GM12878 (cell line): ENCODE measurements at regions not wholly inside any gene's neighbourhood (a gene's known extent, or its start where the extent isn't known, plus 50 kb on each side); places are given as distances from the start of the nearest gene placed in this dataset.

Experiments used
- ATAC-seq: fragments of 200-7000 bp; cut with Tn5 transposase; 3 replicates; pipeline ENCODE4 v1.9.1; 2020; ENCODE audit warnings: mild to moderate bottlenecking, moderate library complexity
- BruUV-seq: library from RNA; stranded (reverse); fragments of 400-500 nt; replicated peaks from 2 replicates; lab custom pipeline; 2021; lab: Mats Ljungman, UMichigan
- CTCF ChIA-PET: fragments of 300-600 bp; sonication (Branson Sonifier 250); formaldehyde crosslinking; extraction: SDS; loops from one replicate; lab custom pipeline; 2021; ENCODE audit warnings: inconsistent platforms; lab: Yijun Ruan, JAX
- POLR2A ChIA-PET: fragments of 350-600 bp; formaldehyde crosslinking; extraction: SDS; loops from one replicate; lab custom pipeline; 2021; ENCODE audit warnings: inconsistent platforms; lab: Charles Lee
- RAD21 ChIA-PET: fragments of 300-600 bp; sonication (Branson Sonifier 250); formaldehyde crosslinking; loops from one replicate; lab custom pipeline; 2023; ENCODE audit warnings: antibody characterized with exemption; ENCODE audit not compliant: unreplicated experiment; lab: Charles Lee
- SMC1A ChIA-PET: fragments of 300-600 bp; sonication (Branson Sonifier 250); formaldehyde crosslinking; loops from one replicate; lab custom pipeline; 2023; ENCODE audit not compliant: unreplicated experiment, uncharacterized antibody; lab: Charles Lee
- DNase-seq: peaks from one replicate; pipeline ENCODE4 v3.0.0-alpha.2; 2011; ENCODE audit warnings: low read depth, low spot score
- FAIRE-seq: peaks from 3 replicates; lab custom pipeline; 2011; peaks lifted over from hg19 to GRCh38; lab: Jason Lieb, UNC
- H2AFZ ChIP-seq: 2 replicates; pipeline ENCODE4 v1.6.0; 2011; ENCODE audit warnings: low read depth, low read length, control low read depth; ENCODE audit not compliant: control insufficient read depth
- H3K27ac ChIP-seq: 2 replicates; pipeline ENCODE4 v1.5.1; 2011; ENCODE audit warnings: control low read depth; ENCODE audit not compliant: control insufficient read depth, insufficient read depth
- H3K27me3 ChIP-seq, 2 experiments: replicated peaks in 1 of 2; 2 replicates each; pipeline versions ENCODE4 v1.6.0 to v1.6.1; 2011; ENCODE audit warnings: low read length in 1 of 2; ENCODE audit not compliant: control insufficient read depth in 2 of 2, insufficient read depth in 2 of 2
- H3K36me3 ChIP-seq, 2 experiments: 2 replicates each; pipeline ENCODE4 v1.5.1; 2011; ENCODE audit warnings: low read length in 1 of 2; ENCODE audit not compliant: control insufficient read depth in 2 of 2, insufficient read depth in 2 of 2
- H3K4me1 ChIP-seq: 2 replicates; pipeline ENCODE4 v1.6.1; 2011; ENCODE audit warnings: mild to moderate bottlenecking, low read length, moderate library complexity, mixed read lengths; ENCODE audit not compliant: control insufficient read depth, insufficient read depth
- H3K4me2 ChIP-seq: 2 replicates; pipeline ENCODE4 v1.6.0; 2011; ENCODE audit warnings: control low read depth; ENCODE audit not compliant: control insufficient read depth, insufficient read depth
- H3K4me3 ChIP-seq: fragments of 200-600 bp; sonication (generic); 2 replicates; pipeline ENCODE4 v1.5.1; 2016
- H3K79me2 ChIP-seq: 2 replicates; pipeline ENCODE4 v1.6.0; 2011; ENCODE audit warnings: low read length; ENCODE audit not compliant: control insufficient read depth, insufficient read depth
- H3K9ac ChIP-seq: 2 replicates; pipeline ENCODE4 v1.8.0; 2011; ENCODE audit warnings: low read length, control low read depth, mixed read lengths; ENCODE audit not compliant: control insufficient read depth, insufficient read depth
- H3K9me3 ChIP-seq: replicated peaks from 3 replicates; pipeline ENCODE4 v1.5.1; 2011; ENCODE audit warnings: mild to moderate bottlenecking, low read length; ENCODE audit not compliant: control insufficient read depth, insufficient read depth
- H4K20me1 ChIP-seq: 2 replicates; pipeline ENCODE4 v1.6.0; 2011; ENCODE audit not compliant: control insufficient read depth, insufficient read depth
- BRCA1 ChIP-seq: IDR thresholded peaks from 2 replicates; pipeline ENCODE4 v1.6.1; 2011; ENCODE audit warnings: low read depth, low read length, improper control_type of control experiment
- CHD2 ChIP-seq: IDR thresholded peaks from 2 replicates; pipeline ENCODE4 v1.6.1; 2011; ENCODE audit warnings: low read depth, low read length, improper control_type of control experiment, borderline replicate concordance
- DPF2 ChIP-seq: fragments of 450-650 bp; IDR thresholded peaks from 2 replicates; pipeline ENCODE4 v1.6.1; 2017; ENCODE audit warnings: mild to moderate bottlenecking
- EED ChIP-seq: sonication (generic); IDR thresholded peaks from 2 replicates; pipeline ENCODE4 v1.6.1; 2016; ENCODE audit warnings: antibody characterized with exemption, low read depth
- ESRRA ChIP-seq: IDR thresholded peaks from 2 replicates; pipeline ENCODE4 v1.6.1; 2012; ENCODE audit warnings: mild to moderate bottlenecking, low read length, improper control_type of control experiment
- SREBF2 ChIP-seq: IDR thresholded peaks from 2 replicates; pipeline ENCODE4 v1.6.1; 2012; ENCODE audit warnings: mild to moderate bottlenecking, low read length
- ZNF274 ChIP-seq: IDR thresholded peaks from one replicate; pipeline ENCODE4 v1.8.0; 2011; ENCODE audit not compliant: insufficient read length, insufficient read depth
- WGBS: methylation state at CpG from one replicate; pipeline ENCODE4 v1.1.6; 2016; ENCODE audit warnings: low lambda C conversion rate; ENCODE audit not compliant: insufficient replicate concordance, insufficient coverage; ENCODE audit errors: missing lambda C conversion rate; 5-methylcytosine and 5-hydroxymethylcytosine counted together
- in situ Hi-C: fragments of 300-500 bp; cut with MboI; formaldehyde crosslinking; loops from 9 replicates; pipeline ENCODE4 v1.14.3; 2018; ENCODE audit warnings: mixed read lengths
- intact Hi-C: fragments of 100-400 bp; cut with micrococcal nuclease; formaldehyde crosslinking; loops from one replicate; pipeline ENCODE4 v1.14.2; 2022; ENCODE audit not compliant: unreplicated experiment
- TF ChIP-seq, protein P1 (sequence below): IDR thresholded peaks from 2 replicates; pipeline ENCODE4 v1.6.1; 2012; ENCODE audit warnings: mild to moderate bottlenecking, low read depth, low read length

DNA sequence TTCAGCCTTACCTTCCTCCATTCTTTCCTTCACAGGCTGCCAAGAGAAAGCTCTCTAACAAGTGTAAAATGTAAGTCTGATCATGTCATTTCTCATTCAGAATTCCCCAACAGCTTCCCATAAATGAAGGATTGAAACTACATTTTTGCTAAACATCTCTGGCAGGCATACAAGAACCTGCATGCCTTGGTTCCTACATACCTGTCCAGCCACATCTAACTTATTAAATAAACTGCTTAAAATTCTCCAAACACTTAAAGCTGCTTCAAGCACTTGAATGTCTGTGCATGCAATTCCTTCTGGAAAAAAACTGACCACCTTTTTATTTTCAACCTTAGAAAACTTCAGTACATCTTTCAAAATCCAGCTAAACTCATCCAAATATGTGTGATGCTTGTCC is 84.4 kb upstream of the DCN start:
- Histone ChIP-seq H3K27ac (no peak overlapping the region), H2AFZ (no peak overlapping the region), H3K4me3 (no peak overlapping the region), H3K9ac (no peak overlapping the region), H3K79me2 (no peaks in the 10 kb centered on the region), H3K27me3 (no peaks in the 10 kb centered on the region), H4K20me1 (no peaks in the 10 kb centered on the region), H3K36me3 (no peaks in the 10 kb centered on the region), H3K4me2 (no peak overlapping the region), H3K4me1 (no peaks in the 10 kb centered on the region), H3K9me3 (no peaks in the 10 kb centered on the region)
- TF ChIP-seq ZNF274 (no peak), DPF2 (no peak), ESRRA (no peak), SREBF2 (no peak)
- DNase-seq (no peak), FAIRE-seq (no peak), ATAC-seq (no peak)
- ChIA-PET RAD21 (no interaction called here), SMC1A (no interaction called here), POLR2A (no interaction called here), CTCF (interaction anchor here (0.7 kb wide), 1 partner anchor 16 kb away, joined by 3 read pairs; no protein-coding TSS in a partner anchor)
- intact Hi-C loops (no loop called here), in situ Hi-C loops (no loop called here)
- BruUV-seq, result no TSS peak

DNA sequence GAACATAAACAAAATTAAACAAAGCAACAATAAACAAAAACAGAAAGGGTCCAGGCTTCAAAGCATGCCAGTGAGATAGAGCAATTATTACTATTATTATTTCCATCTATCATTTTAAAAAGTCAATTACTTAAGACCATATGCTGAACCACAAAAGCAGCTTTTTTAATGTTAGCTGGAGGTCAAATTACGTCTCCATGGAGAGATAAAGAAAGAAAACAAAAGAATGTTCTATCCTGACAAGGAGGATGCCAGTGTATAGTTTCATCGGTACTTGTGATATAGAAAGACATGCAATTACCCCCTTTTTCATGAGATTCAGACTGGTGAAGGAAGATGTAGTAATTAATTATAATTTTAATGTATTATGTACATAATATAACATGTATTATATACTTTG is 81.6 kb upstream of the DCN start:
- RAD21 ChIA-PET, result no interaction called here

More for the DNA sequence above, 81.6 kb upstream of the DCN start:
- H3K4me2 ChIP-seq, result no peak overlapping the region
- intact Hi-C loops, result no loop called here
- POLR2A ChIA-PET, result no interaction called here
- SMC1A ChIA-PET, result no interaction called here
- in situ Hi-C loops, result no loop called here
- FAIRE-seq (no peak), DNase-seq (no peak), ATAC-seq (no peak)
- H3K27ac ChIP-seq, result no peak overlapping the region
- H3K9me3 ChIP-seq, result no peaks in the 10 kb centered on the region
- no peaks in the 10 kb centered on the region for H4K20me1 ChIP-seq
- TF ChIP-seq BRCA1 (no peak), CHD2 (no peak), EED (no peak), SREBF2 (no peak)
- TF ChIP-seq, protein P1, sequence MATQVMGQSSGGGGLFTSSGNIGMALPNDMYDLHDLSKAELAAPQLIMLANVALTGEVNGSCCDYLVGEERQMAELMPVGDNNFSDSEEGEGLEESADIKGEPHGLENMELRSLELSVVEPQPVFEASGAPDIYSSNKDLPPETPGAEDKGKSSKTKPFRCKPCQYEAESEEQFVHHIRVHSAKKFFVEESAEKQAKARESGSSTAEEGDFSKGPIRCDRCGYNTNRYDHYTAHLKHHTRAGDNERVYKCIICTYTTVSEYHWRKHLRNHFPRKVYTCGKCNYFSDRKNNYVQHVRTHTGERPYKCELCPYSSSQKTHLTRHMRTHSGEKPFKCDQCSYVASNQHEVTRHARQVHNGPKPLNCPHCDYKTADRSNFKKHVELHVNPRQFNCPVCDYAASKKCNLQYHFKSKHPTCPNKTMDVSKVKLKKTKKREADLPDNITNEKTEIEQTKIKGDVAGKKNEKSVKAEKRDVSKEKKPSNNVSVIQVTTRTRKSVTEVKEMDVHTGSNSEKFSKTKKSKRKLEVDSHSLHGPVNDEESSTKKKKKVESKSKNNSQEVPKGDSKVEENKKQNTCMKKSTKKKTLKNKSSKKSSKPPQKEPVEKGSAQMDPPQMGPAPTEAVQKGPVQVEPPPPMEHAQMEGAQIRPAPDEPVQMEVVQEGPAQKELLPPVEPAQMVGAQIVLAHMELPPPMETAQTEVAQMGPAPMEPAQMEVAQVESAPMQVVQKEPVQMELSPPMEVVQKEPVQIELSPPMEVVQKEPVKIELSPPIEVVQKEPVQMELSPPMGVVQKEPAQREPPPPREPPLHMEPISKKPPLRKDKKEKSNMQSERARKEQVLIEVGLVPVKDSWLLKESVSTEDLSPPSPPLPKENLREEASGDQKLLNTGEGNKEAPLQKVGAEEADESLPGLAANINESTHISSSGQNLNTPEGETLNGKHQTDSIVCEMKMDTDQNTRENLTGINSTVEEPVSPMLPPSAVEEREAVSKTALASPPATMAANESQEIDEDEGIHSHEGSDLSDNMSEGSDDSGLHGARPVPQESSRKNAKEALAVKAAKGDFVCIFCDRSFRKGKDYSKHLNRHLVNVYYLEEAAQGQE, result no peak
- no peaks in the 10 kb centered on the region for H3K27me3 ChIP-seq
- no peak overlapping the region for H3K4me3 ChIP-seq
- H2AFZ ChIP-seq, result no peak overlapping the region
- H3K4me1 ChIP-seq, result no peaks in the 10 kb centered on the region
- no peaks in the 10 kb centered on the region for H3K79me2 ChIP-seq
- no TSS peak for BruUV-seq
- CTCF ChIA-PET, result no interaction called here
- 18% methylated on average over 2 of the region's 2 CpGs for WGBS
- H3K36me3 ChIP-seq, result no peaks in the 10 kb centered on the region
- no peak overlapping the region for H3K9ac ChIP-seq
